Right cardiac atrium (tissue), 5 donors: ENCODE measurements at regions not wholly inside any gene's neighbourhood (a gene's known extent, or its start where the extent isn't known, plus 50 kb on each side); places are given as distances from the start of the nearest gene placed in this dataset.

Experiments used
- ATAC-seq, 2 donors: fragments of 200-7000 bp; cut with Tn5 transposase; one replicate each; pipeline versions ENCODE4 v1.8.0 to v1.9.1; 2020; ENCODE audit warnings: moderate library complexity in 2 of 2, mild to moderate bottlenecking in 1 of 2
- DNase-seq, 3 donors: peaks; one replicate each; pipeline ENCODE4 v3.0.0-alpha.2; 2020
- H3K27ac ChIP-seq: one replicate; pipeline ENCODE4 v1.5.1; 2013; ENCODE audit warnings: mild to moderate bottlenecking, low read length, control low read depth, moderate library complexity
- H3K27me3 ChIP-seq: one replicate; pipeline ENCODE4 v1.6.1; 2013; ENCODE audit not compliant: control insufficient read depth, insufficient read depth
- H3K4me1 ChIP-seq: one replicate; pipeline ENCODE4 v1.6.1; 2013; ENCODE audit warnings: low read length; ENCODE audit not compliant: control insufficient read depth, insufficient read depth
- H3K4me3 ChIP-seq: one replicate; pipeline ENCODE4 v1.5.1; 2013; ENCODE audit warnings: low read length, control low read depth
- H3K9me3 ChIP-seq: one replicate; pipeline ENCODE4 v1.6.1; 2013; ENCODE audit warnings: low read length; ENCODE audit not compliant: control insufficient read depth
- WGBS: extraction: QIAGEN DNeasy Blood & Tissue Kit; methylation state at CpG from one replicate; pipeline ENCODE4 v1.1.7; 2013; 5-methylcytosine and 5-hydroxymethylcytosine counted together
- intact Hi-C, 4 donors: fragments of 100-400 bp; cut with DNase I; formaldehyde crosslinking; loops; one replicate each; pipeline versions ENCODE4 v1.11.0 to v1.14.0; 2022 to 2023
- donor health status: healthy with polysubstance abuse.
- donor health status: DM: no; HTN: yes; CAD: no.
- donor health status: DM: no; HTN: no; CAD: no.
- donor health status: DM: no; HTN: yes; CAD: no; lungs with severe emphysema.
- donor health status: DM: yes; HTN: yes; CAD: no.

GRCh38 chr7:85424298-85424697 lies 237.4 kb upstream of the SEMA3D start:
- DNase-seq (peak in 1 of 3 donors; percentile 28), ATAC-seq (no peak)
- Histone ChIP-seq H3K27me3 (no peaks in the 10 kb centered on the region), H3K4me3 (no peak overlapping the region), H3K9me3 (no peaks in the 10 kb centered on the region), H3K27ac (no peak overlapping the region), H3K4me1 (no peaks in the 10 kb centered on the region)
- intact Hi-C loops: no loop called here
- 92% methylated on average over 7 of the region's 7 CpGs for WGBS

GRCh38 chr7:85423209-85423895 lies 236.5 kb upstream of the SEMA3D start:
- ATAC-seq: no peak

GRCh38 chr7:85415743-85416142 lies 228.9 kb upstream of the SEMA3D start:
- ATAC-seq (no peak), DNase-seq (no peak)
- Histone ChIP-seq H3K4me3 (no peak overlapping the region), H3K9me3 (no peaks in the 10 kb centered on the region), H3K27me3 (no peaks in the 10 kb centered on the region), H3K4me1 (no peaks in the 10 kb centered on the region), H3K27ac (no peak overlapping the region)
- intact Hi-C loops: no loop called here
- 92% methylated on average over 1 of the region's 1 CpG for WGBS

More at GRCh38 chr7:85423209-85423895, 236.5 kb upstream of the SEMA3D start:
- WGBS: 90% methylated on average over 21 of the region's 21 CpGs
- intact Hi-C loops: no loop called here
- Histone ChIP-seq H3K9me3 (no peaks in the 10 kb centered on the region), H3K27me3 (no peaks in the 10 kb centered on the region), H3K27ac (no peak overlapping the region), H3K4me3 (no peak overlapping the region), H3K4me1 (no peaks in the 10 kb centered on the region)
- peak in 1 of 3 donors; percentile 36 for DNase-seq

DNA sequence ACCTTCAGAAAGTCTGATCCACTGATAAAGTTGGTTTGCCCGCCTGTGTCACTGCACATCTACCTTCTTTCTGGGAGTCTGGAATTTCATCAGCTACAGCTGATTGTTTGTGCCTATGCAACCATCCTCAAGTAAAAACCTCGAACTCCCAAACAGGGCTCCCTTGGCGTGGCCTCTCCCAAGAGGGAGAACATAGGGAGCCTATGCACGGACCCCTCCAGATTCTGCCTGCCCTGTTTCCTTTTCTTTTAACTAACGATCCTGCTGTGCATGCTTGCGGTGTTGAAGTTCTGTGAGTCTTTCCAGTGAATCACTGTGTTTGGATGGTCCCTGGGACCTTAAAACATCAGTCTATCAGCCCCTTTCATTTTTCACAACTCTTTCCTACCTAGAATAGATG lies 226.9 kb upstream of the SEMA3D start:
- Histone ChIP-seq H3K4me3 (no peak overlapping the region), H3K27me3 (no peaks in the 10 kb centered on the region), H3K9me3 (no peaks in the 10 kb centered on the region), H3K27ac (no peak overlapping the region), H3K4me1 (no peaks in the 10 kb centered on the region)
- intact Hi-C loops: no loop called here
- DNase-seq (no peak), ATAC-seq (no peak)
- WGBS: 72% methylated on average over 6 of the region's 6 CpGs

GRCh38 chr7:85412912-85413311 lies 226.1 kb upstream of the SEMA3D start:
- 84% methylated on average over 3 of the region's 3 CpGs for WGBS
- H3K27ac ChIP-seq: no peak overlapping the region
- ATAC-seq: no peak
- DNase-seq: no peak
- H3K27me3 ChIP-seq: no peaks in the 10 kb centered on the region
- no peaks in the 10 kb centered on the region for H3K9me3 ChIP-seq
- intact Hi-C loops: no loop called here
- H3K4me3 ChIP-seq: no peak overlapping the region
- H3K4me1 ChIP-seq: no peaks in the 10 kb centered on the region

- WGBS: 76% methylated on average over 3 of the region's 3 CpGs
- intact Hi-C loops: no loop called here
- Histone ChIP-seq H3K4me1 (no peaks in the 10 kb centered on the region), H3K27ac (no peak overlapping the region), H3K27me3 (no peaks in the 10 kb centered on the region), H3K4me3 (no peak overlapping the region), H3K9me3 (no peaks in the 10 kb centered on the region)
- ATAC-seq (no peak), DNase-seq (no peak)
These were observed 220.5 kb upstream of the SEMA3D start for GRCh38 chr7:85407391-85407790.

GRCh38 chr7:85405016-85405902 lies 218.4 kb upstream of the SEMA3D start:
- Histone ChIP-seq H3K4me3 (no peak overlapping the region), H3K9me3 (no peaks in the 10 kb centered on the region), H3K27ac (no peak overlapping the region), H3K27me3 (no peaks in the 10 kb centered on the region), H3K4me1 (no peaks in the 10 kb centered on the region)
- DNase-seq (no peak), ATAC-seq (no peak)
- 83% methylated on average over 2 of the region's 2 CpGs for WGBS
- intact Hi-C loops: no loop called here

DNA sequence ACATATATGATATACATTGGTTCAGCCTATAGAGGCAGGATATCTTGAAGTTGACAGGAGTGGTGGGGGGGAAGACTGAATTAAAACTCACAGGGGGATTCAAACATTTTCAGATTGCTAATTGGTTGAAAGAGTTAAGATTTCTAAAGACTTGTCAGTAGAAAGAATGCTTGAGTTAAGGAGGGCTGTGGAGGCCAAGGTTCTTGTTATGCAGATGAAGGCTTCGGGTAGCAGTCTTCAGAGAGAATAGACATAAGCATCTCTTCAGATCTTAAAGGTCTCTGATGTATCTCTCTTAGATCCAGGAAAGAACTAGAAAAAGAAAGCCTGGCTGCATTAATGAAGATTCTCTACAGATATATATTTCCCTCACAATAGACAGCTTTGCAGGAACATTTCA lies 209.8 kb upstream of the SEMA3D start:
- ATAC-seq: no peak
- 70% methylated on average over 1 of the region's 1 CpG for WGBS
- intact Hi-C loops: no loop called here
- Histone ChIP-seq H3K4me1 (no peaks in the 10 kb centered on the region), H3K27me3 (no peaks in the 10 kb centered on the region), H3K27ac (no peak overlapping the region), H3K4me3 (no peak overlapping the region), H3K9me3 (no peaks in the 10 kb centered on the region)
- DNase-seq: no peak

GRCh38 chr7:85392789-85393188 lies 205.9 kb upstream of the SEMA3D start:
- WGBS: 77% methylated on average over 1 of the region's 1 CpG
- intact Hi-C loops: no loop called here

GRCh38 chr7:85392326-85392725 lies 205.5 kb upstream of the SEMA3D start:
- 63% methylated on average over 4 of the region's 4 CpGs for WGBS
- no peak for ATAC-seq
- Histone ChIP-seq H3K27me3 (no peaks in the 10 kb centered on the region), H3K4me3 (no peak overlapping the region), H3K9me3 (no peaks in the 10 kb centered on the region), H3K27ac (no peak overlapping the region), H3K4me1 (no peaks in the 10 kb centered on the region)
- DNase-seq: no peak
- intact Hi-C loops: no loop called here

More at GRCh38 chr7:85392789-85393188, 205.9 kb upstream of the SEMA3D start:
- Histone ChIP-seq H3K4me1 (no peaks in the 10 kb centered on the region), H3K4me3 (no peak overlapping the region), H3K27me3 (no peaks in the 10 kb centered on the region), H3K27ac (no peak overlapping the region), H3K9me3 (no peaks in the 10 kb centered on the region)
- DNase-seq: no peak
- ATAC-seq: no peak

DNA sequence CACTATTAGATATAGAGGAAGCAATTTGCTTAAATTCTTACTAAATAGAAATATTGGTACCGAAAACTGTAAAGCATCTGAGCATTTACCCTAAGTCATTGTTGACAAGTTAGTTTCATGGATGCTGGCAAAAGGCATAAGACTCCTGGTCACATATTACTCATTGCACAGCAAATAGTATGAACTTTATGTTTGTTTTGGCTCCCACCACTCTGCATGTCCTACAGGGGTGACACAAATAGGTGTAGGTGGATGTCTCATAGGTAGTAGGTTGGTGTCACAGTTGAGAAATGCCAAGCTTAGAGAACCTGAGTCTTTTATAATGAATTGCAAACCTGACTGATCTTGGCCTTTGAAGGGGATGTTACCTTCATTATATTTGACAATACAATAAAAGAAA lies 199.6 kb upstream of the SEMA3D start:
- no peaks in the 10 kb centered on the region for H3K9me3 ChIP-seq
- no peaks in the 10 kb centered on the region for H3K4me1 ChIP-seq
- intact Hi-C loops: no loop called here
- ATAC-seq (no peak), DNase-seq (no peak)
- no peaks in the 10 kb centered on the region for H3K27me3 ChIP-seq
- WGBS: 90% methylated on average over 1 of the region's 1 CpG
- no peak overlapping the region for H3K27ac ChIP-seq
- H3K4me3 ChIP-seq: no peak overlapping the region
